Aorta (tissue), 5 donors: ENCODE measurements at regions not wholly inside any gene's neighbourhood (a gene's known extent, or its start where the extent isn't known, plus 50 kb on each side); places are given as distances from the start of the nearest gene placed in this dataset.
"Not testable (repeated sequence)": the region's sequence is repeated elsewhere in the genome, so short reads cannot be mapped to it uniquely, and the experiment has no call there.

Source experiments
- ATAC-seq: fragments of 200-7000 bp; cut with Tn5 transposase; one replicate; pipeline ENCODE4 v1.9.1; 2022; ENCODE audit warnings: moderate library complexity; ENCODE audit not compliant: low FRiP score
- DNase-seq, 2 donors: peaks; one replicate each; pipeline ENCODE4 v3.0.0-alpha.2; 2020
- H3K27ac ChIP-seq, 2 donors: one replicate each; pipeline ENCODE4 v1.5.1; 2013; ENCODE audit warnings: low read length in 2 of 2, mild to moderate bottlenecking in 2 of 2, moderate library complexity in 2 of 2, control low read depth in 1 of 2, inconsistent platforms in 1 of 2, low read depth in 1 of 2
- H3K27me3 ChIP-seq, 2 donors: one replicate each; pipeline ENCODE4 v1.6.1; 2013; ENCODE audit warnings: control low read depth in 1 of 2, low read length in 1 of 2, mild to moderate bottlenecking in 1 of 2, moderate library complexity in 1 of 2; ENCODE audit not compliant: insufficient read depth in 2 of 2, control insufficient read depth in 1 of 2
- H3K36me3 ChIP-seq, 2 donors: one replicate each; pipeline ENCODE4 v1.6.1; 2013; ENCODE audit warnings: control low read depth in 1 of 2, low read length in 1 of 2, mild to moderate bottlenecking in 1 of 2; ENCODE audit not compliant: insufficient read depth in 2 of 2, control insufficient read depth in 1 of 2
- H3K4me1 ChIP-seq, 2 donors: one replicate each; pipeline ENCODE4 v1.6.1; 2013; ENCODE audit warnings: low read length in 2 of 2, control low read depth in 1 of 2, mild to moderate bottlenecking in 1 of 2, moderate library complexity in 1 of 2; ENCODE audit not compliant: insufficient read depth in 2 of 2, control insufficient read depth in 1 of 2
- H3K4me3 ChIP-seq, 2 donors: one replicate each; pipeline ENCODE4 v1.5.1; 2013; ENCODE audit warnings: low read length in 2 of 2, control low read depth in 1 of 2, mild to moderate bottlenecking in 1 of 2
- H3K9me3 ChIP-seq: one replicate; pipeline ENCODE4 v1.6.1; 2013; ENCODE audit warnings: mild to moderate bottlenecking, low read length; ENCODE audit not compliant: control insufficient read depth
- WGBS, 2 donors: extraction: QIAGEN DNeasy Blood & Tissue Kit; methylation state at CpG; one replicate each; pipeline ENCODE4 v1.1.7; 2013; 5-methylcytosine and 5-hydroxymethylcytosine counted together
- intact Hi-C, 2 donors: fragments of 100-400 bp; cut with DNase I; formaldehyde crosslinking; loops; one replicate each; pipeline versions ENCODE4 v1.14.2 to v1.15.0; 2022
- donor health status: healthy with polysubstance abuse.
- donor health status: Bipolar disorder and iron deficiency.
- donor health status: DM: no; HTN: no; CAD: no.
- donor health status: DM: no; HTN: no; CAD: no.
- donor health status: DM: yes; HTN: yes; CAD: no.

DNA sequence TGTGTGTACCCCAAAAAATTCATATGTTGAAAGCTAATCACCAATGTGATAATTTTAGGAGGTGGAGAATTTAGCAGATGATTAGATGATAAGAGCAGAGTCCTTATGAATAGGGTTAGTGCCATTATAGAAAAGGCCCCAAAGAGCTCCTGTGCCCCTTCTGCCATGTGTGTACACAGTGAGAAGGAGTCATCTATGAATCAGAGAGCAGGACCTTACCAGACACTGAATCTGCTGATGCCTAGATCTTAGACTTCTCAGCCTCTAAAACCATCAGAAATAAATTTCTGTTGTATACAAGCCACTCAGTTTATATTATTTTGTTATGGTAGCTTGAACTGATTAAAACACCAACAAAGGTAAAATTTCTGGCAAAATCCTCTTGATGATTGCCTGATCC is 560.0 kb upstream of the CDH2 start:
- ATAC-seq (no peak), DNase-seq (no peak)
- intact Hi-C loops = no loop called here
- no peaks in the 10 kb centered on the region for H3K36me3 ChIP-seq
- no peaks in the 10 kb centered on the region for H3K9me3 ChIP-seq
- H3K4me1 ChIP-seq = no peaks in the 10 kb centered on the region
- H3K4me3 ChIP-seq = no peak overlapping the region
- no peak overlapping the region for H3K27ac ChIP-seq
- no peaks in the 10 kb centered on the region for H3K27me3 ChIP-seq

DNA sequence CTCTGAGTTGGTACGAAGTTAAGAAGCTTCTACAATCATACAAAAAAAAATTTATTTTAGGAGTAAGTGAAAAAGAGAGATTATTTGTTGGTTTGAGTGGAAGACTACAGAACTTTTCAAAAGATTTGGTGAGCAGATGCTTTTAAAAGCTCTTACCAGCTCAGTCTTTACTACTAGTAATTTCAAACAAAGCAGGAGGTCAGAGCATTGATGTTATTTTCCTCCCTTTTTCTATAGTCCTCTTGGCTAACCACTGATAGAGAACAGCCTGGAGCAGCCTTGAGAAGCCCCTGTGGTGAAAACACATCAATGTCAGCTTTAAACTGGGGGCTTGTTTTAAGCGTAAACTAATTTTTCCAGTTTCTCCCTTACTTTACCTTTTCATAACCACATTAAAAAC is 559.3 kb upstream of the CDH2 start:
- H3K36me3 ChIP-seq = no peaks in the 10 kb centered on the region
- peak overlapping the region in 1 of 2 donors; percentile 43 for H3K27ac ChIP-seq
- intact Hi-C loops = no loop called here
- H3K4me1 ChIP-seq = no peaks in the 10 kb centered on the region
- no peaks in the 10 kb centered on the region for H3K27me3 ChIP-seq
- H3K4me3 ChIP-seq = no peak overlapping the region
- 52 to 54% methylated on average over 2 of the region's 2 CpGs for WGBS, 2 donors
- DNase-seq (no peak), ATAC-seq (no peak)
- no peaks in the 10 kb centered on the region for H3K9me3 ChIP-seq

DNA sequence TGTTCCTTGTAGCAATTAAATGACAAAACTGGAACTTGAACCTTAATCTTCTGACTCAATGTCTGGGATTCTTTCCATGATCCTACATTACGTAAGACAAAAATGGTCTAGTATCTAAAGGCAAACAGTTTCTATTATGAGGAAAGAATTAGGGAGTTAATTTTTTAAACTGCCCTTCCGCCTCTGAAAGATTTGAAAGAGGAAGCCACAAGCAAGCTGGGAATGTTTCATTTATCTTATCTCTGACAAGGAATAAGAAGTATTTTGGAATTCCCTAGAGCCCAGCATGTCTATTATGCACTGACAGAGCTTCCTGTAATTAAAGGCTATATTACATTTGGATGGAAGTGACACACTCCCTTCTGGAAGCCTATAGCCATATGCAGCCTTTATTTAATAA is 558.8 kb upstream of the CDH2 start:
- ATAC-seq (no peak), DNase-seq (no peak)
- WGBS, 2 donors = 0 to 3% methylated on average over 2 of the region's 2 CpGs
- Histone ChIP-seq H3K27me3 (no peaks in the 10 kb centered on the region), H3K27ac (peak overlapping the region in 1 of 2 donors; percentile 43), H3K4me1 (no peaks in the 10 kb centered on the region), H3K4me3 (no peak overlapping the region), H3K36me3 (no peaks in the 10 kb centered on the region), H3K9me3 (no peaks in the 10 kb centered on the region)
- intact Hi-C loops = no loop called here

DNA sequence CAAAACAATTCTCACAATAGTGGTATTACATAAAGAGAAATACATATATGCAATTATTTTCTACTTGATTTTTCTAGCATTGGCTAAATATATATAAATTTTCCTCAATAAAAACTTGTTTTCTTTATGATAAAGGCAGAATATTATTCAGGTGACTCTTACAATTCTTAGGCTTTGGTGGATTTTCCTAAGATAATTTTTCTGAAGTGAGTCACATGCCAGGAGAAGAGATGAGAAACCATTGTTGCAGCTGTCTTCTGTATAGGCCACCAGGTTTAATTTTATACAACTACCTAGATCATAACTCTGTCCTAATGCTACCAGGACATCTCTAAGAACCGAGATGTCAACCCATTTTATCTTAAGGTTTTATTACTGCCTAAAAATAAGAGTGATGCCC is 552.4 kb upstream of the CDH2 start:
- WGBS, 2 donors = 77 to 91% methylated on average over 1 of the region's 1 CpG
- no peak for ATAC-seq
- H3K27me3 ChIP-seq = no peaks in the 10 kb centered on the region
- no peak overlapping the region for H3K4me3 ChIP-seq
- H3K4me1 ChIP-seq = peaks cover 0 to 2% of the 10 kb centered on the region in 2 donors
- DNase-seq = no peak
- no peak overlapping the region for H3K27ac ChIP-seq
- intact Hi-C loops = no loop called here
- no peaks in the 10 kb centered on the region for H3K9me3 ChIP-seq
- H3K36me3 ChIP-seq = no peaks in the 10 kb centered on the region

DNA sequence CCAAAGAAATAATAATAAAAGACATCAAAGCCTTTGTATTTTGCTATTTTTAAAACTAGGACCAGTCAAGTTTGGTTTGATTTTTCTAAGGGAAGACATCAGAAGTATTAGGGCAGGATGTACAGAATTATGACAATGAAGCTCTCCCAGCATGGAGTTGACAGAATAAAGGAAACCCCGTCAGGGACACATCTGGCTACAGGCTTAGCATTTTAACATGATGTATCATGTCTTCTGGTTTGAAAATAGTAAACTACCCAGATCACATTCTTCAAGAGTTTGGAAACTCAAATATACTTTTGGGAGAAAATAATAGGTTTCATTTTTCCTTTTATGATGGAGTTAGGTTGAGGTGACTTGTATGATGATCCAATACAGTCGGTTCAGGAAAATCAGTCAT is 552.0 kb upstream of the CDH2 start:
- Histone ChIP-seq H3K27me3 (no peaks in the 10 kb centered on the region), H3K27ac (no peak overlapping the region), H3K9me3 (no peaks in the 10 kb centered on the region), H3K4me1 (peaks cover 0 to 2% of the 10 kb centered on the region in 2 donors), H3K4me3 (no peak overlapping the region), H3K36me3 (no peaks in the 10 kb centered on the region)
- DNase-seq (no peak), ATAC-seq (no peak)
- intact Hi-C loops = no loop called here
- 20 to 36% methylated on average over 2 of the region's 2 CpGs for WGBS, 2 donors

DNA sequence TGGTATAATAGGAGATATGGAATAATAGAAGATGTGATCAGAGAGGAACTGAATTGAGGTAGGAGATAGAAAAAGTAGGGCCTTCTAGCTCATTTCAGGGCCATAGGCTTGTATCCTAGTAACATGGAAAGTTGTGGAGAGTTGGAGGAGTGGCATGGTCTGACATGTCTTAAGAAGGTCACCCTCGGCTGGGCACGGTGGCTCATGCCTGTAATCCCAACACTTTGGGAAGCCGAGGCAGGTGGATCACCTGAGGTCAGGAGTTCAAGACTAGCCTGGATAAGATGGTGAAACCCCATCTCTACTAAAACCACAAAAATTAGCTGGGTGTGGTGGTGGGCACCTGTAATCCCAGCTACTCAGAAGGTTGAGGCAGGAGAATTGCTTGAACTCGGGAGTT is 550.3 kb upstream of the CDH2 start:
- H3K36me3 ChIP-seq, H3K4me1 ChIP-seq, H3K4me3 ChIP-seq, H3K27me3 ChIP-seq, H3K27ac ChIP-seq, ATAC-seq, DNase-seq, H3K9me3 ChIP-seq, intact Hi-C loops: not testable (repeated sequence)
- WGBS, 2 donors = 96 to 97% methylated on average over 4 of the region's 4 CpGs

DNA sequence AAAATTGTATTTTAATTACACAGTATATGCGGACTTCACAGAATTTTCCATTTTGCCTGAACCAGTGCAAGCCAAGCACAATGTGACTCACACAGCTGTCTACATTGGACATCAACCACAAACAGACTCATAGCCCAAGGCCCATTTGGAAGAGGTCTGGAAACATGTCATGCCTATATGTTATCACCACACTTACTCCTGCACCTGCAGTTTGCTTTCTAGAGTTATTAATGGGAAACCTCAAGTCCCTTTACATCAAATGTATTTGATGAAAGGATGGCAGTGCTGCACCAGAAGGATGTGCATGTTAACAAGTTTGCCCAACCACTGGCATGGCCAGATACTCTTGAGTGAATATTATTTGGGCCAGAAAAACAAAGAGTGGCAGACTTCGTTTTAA is 548.9 kb upstream of the CDH2 start:
- no peak overlapping the region for H3K4me3 ChIP-seq
- H3K36me3 ChIP-seq = no peaks in the 10 kb centered on the region
- no peak overlapping the region for H3K27ac ChIP-seq
- intact Hi-C loops = no loop called here
- DNase-seq = no peak
- H3K4me1 ChIP-seq = peaks cover 0 to 2% of the 10 kb centered on the region in 2 donors
- H3K27me3 ChIP-seq = no peaks in the 10 kb centered on the region
- no peaks in the 10 kb centered on the region for H3K9me3 ChIP-seq
- 93 to 94% methylated on average over 2 of the region's 2 CpGs for WGBS, 2 donors
- ATAC-seq = no peak

DNA sequence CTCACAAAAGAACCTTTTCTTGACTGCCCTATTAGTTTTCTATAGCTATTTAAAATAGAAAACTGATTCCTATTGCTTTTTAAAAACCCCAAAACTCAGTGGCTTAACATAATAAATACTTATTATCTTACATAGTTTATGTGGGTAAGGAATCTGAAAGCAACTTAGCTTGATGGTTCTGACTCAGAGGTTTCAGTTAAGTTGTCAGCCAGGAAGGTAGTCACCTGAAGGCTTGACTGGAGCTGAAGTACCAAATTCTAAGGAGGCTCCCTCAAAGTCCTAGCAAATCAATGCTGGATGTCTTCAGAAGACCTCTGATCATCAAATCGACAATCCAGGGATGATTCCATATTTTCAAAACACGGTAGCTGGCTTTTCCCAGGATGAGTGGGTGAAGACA is 546.6 kb upstream of the CDH2 start:
- intact Hi-C loops = no loop called here
- H3K27me3 ChIP-seq = no peaks in the 10 kb centered on the region
- H3K9me3 ChIP-seq = no peaks in the 10 kb centered on the region
- H3K4me3 ChIP-seq = no peak overlapping the region
- H3K36me3 ChIP-seq = no peaks in the 10 kb centered on the region
- no peaks in the 10 kb centered on the region for H3K4me1 ChIP-seq
- no peak for ATAC-seq
- H3K27ac ChIP-seq = no peak overlapping the region
- DNase-seq = no peak
- WGBS, 2 donors = 97 to 98% methylated on average over 2 of the region's 2 CpGs

DNA sequence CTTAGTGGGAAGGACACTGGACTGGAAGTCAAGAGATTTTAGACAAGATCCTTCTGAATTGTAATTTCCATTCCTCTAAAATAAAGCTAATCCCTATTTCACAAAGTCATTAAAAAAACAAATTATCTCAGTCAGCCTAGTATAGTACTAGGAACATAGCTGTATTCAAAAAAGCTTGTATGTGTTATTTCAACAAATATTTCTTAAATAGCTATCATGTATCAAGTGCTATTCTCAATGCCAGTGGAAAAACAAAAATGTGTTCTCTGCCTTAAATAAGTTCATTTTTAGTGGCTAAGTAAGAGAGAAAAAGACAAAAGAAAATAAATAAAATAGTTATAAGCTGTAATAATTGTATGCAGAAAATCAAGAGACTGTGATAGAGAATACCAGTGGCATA is 541.8 kb upstream of the CDH2 start:
- H3K36me3 ChIP-seq = no peaks in the 10 kb centered on the region
- peak overlapping the region in 1 of 2 donors; percentile 49 for H3K27ac ChIP-seq
- no peaks in the 10 kb centered on the region for H3K4me1 ChIP-seq
- no peak for ATAC-seq
- DNase-seq = no peak
- H3K4me3 ChIP-seq = no peak overlapping the region
- no peaks in the 10 kb centered on the region for H3K27me3 ChIP-seq
- intact Hi-C loops = no loop called here
- no peaks in the 10 kb centered on the region for H3K9me3 ChIP-seq
